DND-41 (cell line): ENCODE measurements at regions not wholly inside any gene's neighbourhood (a gene's known extent, or its start where the extent isn't known, plus 50 kb on each side); places are given as distances from the start of the nearest gene placed in this dataset.

Experiments used
- ATAC-seq: fragments of 200-7000 bp; cut with Tn5 transposase; 3 replicates; pipeline ENCODE4 v1.9.1; 2021; ENCODE audit warnings: low read depth; ENCODE audit not compliant: insufficient read depth
- DNase-seq: peaks from one replicate; pipeline ENCODE4 v3.0.0-alpha.2; 2020
- H2AFZ ChIP-seq: 2 replicates; pipeline ENCODE4 v1.6.0; 2012; ENCODE audit warnings: low read depth, low read length
- H3K27ac ChIP-seq: 2 replicates; pipeline ENCODE4 v1.5.1; 2012; ENCODE audit warnings: low read length, inconsistent platforms
- H3K27me3 ChIP-seq: fragments of 200-600 bp; sonication (generic); 2 replicates; pipeline ENCODE4 v1.6.0; 2012; ENCODE audit warnings: low read length, mild to moderate bottlenecking, inconsistent platforms; ENCODE audit not compliant: insufficient read depth, poor library complexity
- H3K36me3 ChIP-seq: 2 replicates; pipeline ENCODE4 v1.5.1; 2012; ENCODE audit warnings: low read length, inconsistent platforms; ENCODE audit not compliant: insufficient read depth
- H3K4me1 ChIP-seq: 2 replicates; pipeline ENCODE4 v1.5.1; 2012; ENCODE audit warnings: mild to moderate bottlenecking, low read length; ENCODE audit not compliant: insufficient read depth
- H3K4me2 ChIP-seq: 2 replicates; pipeline ENCODE4 v1.6.0; 2012; ENCODE audit warnings: mild to moderate bottlenecking, moderate library complexity, low read length, inconsistent platforms; ENCODE audit not compliant: insufficient read depth
- H3K4me3 ChIP-seq, 2 experiments: fragments of 200-600 bp in 1 of 2; shearing (Covaris generic) in 1 of 2; 2 replicates each; pipeline ENCODE4 v1.5.1; 2012 to 2016; ENCODE audit warnings: inconsistent platforms in 2 of 2, low read length in 2 of 2, mild to moderate bottlenecking in 2 of 2, low read depth in 1 of 2, moderate library complexity in 1 of 2
- H3K79me2 ChIP-seq: 2 replicates; pipeline ENCODE4 v1.6.0; 2012; ENCODE audit warnings: low read length, inconsistent platforms; ENCODE audit not compliant: insufficient read depth
- H3K9ac ChIP-seq: 2 replicates; pipeline ENCODE4 v1.6.0; 2012; ENCODE audit warnings: low read depth, mild to moderate bottlenecking, inconsistent platforms, low read length, moderate library complexity
- H3K9me3 ChIP-seq: 2 replicates; pipeline ENCODE4 v1.5.1; 2012; ENCODE audit warnings: low read length, moderate library complexity, mild to moderate bottlenecking, inconsistent platforms; ENCODE audit not compliant: insufficient read depth, severe bottlenecking
- H4K20me1 ChIP-seq: 2 replicates; pipeline ENCODE4 v1.6.0; 2012; ENCODE audit warnings: low read length; ENCODE audit not compliant: insufficient read depth
- EZH2 ChIP-seq: IDR thresholded peaks from 3 replicates; pipeline ENCODE4 v1.6.1; 2012; ENCODE audit warnings: borderline replicate concordance, low read depth, mild to moderate bottlenecking, moderate library complexity, low read length, inconsistent platforms; ENCODE audit not compliant: severe bottlenecking
- TF ChIP-seq, protein P1 (sequence below): IDR thresholded peaks from 2 replicates; pipeline ENCODE4 v1.5.1; 2012; ENCODE audit warnings: borderline replicate concordance, low read length, moderate library complexity, mild to moderate bottlenecking; ENCODE audit not compliant: poor library complexity, severe bottlenecking; ENCODE audit errors: extremely low read depth

DNA sequence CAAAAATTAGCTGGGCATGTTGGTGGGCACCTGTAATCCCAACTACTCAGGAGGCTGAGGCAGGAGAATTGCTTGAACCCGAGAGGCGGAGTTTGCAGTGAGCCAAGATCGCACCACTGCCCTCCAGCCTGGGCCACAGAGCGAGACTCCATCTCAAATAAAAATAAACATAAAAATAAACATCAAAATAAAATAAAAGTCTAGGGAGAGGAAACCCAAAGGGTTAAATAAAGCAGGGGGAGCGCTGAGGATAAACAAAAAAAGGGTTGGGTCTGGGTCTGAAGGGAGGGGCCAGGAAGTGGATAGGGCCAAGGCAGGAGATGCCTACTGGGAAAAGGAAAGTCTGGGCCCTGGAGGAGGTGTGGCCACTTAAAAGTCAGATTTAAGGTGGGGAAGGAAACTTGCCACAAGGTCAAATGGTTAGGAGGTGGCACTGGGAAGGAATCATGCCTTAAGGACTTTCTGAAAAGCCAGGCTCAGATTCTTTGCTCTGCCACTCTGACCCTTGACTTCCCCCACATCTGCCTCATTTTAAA lies 150.0 kb downstream of the ADSS2 start:
- no peaks in the 10 kb centered on the region for H3K36me3 ChIP-seq
- TF ChIP-seq, protein P1, sequence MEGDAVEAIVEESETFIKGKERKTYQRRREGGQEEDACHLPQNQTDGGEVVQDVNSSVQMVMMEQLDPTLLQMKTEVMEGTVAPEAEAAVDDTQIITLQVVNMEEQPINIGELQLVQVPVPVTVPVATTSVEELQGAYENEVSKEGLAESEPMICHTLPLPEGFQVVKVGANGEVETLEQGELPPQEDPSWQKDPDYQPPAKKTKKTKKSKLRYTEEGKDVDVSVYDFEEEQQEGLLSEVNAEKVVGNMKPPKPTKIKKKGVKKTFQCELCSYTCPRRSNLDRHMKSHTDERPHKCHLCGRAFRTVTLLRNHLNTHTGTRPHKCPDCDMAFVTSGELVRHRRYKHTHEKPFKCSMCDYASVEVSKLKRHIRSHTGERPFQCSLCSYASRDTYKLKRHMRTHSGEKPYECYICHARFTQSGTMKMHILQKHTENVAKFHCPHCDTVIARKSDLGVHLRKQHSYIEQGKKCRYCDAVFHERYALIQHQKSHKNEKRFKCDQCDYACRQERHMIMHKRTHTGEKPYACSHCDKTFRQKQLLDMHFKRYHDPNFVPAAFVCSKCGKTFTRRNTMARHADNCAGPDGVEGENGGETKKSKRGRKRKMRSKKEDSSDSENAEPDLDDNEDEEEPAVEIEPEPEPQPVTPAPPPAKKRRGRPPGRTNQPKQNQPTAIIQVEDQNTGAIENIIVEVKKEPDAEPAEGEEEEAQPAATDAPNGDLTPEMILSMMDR, result no peak
- H3K9me3 ChIP-seq, result peaks cover 5% of the 10 kb centered on the region
- no peaks in the 10 kb centered on the region for H3K27me3 ChIP-seq
- H3K4me1 ChIP-seq, result peaks cover 21% of the 10 kb centered on the region
- H4K20me1 ChIP-seq, result no peaks in the 10 kb centered on the region
- no peak overlapping the region for H3K4me2 ChIP-seq
- DNase-seq (no peak), ATAC-seq (no peak)
- no peak overlapping the region for H3K27ac ChIP-seq
- no peak overlapping the region for H3K4me3 ChIP-seq
- no peaks in the 10 kb centered on the region for H3K79me2 ChIP-seq
- H2AFZ ChIP-seq, result no peak overlapping the region
- H3K9ac ChIP-seq, result no peak overlapping the region

GRCh38 chr1:244302876-244303609 lies 148.7 kb downstream of the ADSS2 start:
- DNase-seq (no peak), ATAC-seq (no peak)
- Histone ChIP-seq H3K27ac (no peak overlapping the region), H4K20me1 (no peaks in the 10 kb centered on the region), H3K9ac (no peak overlapping the region), H3K79me2 (no peaks in the 10 kb centered on the region), H3K36me3 (no peaks in the 10 kb centered on the region), H3K9me3 (peaks cover 10% of the 10 kb centered on the region), H2AFZ (no peak overlapping the region), H3K4me2 (no peak overlapping the region), H3K4me3 (no peak overlapping the region), H3K27me3 (no peaks in the 10 kb centered on the region), H3K4me1 (peaks cover 16% of the 10 kb centered on the region)
- no peak for TF ChIP-seq EZH2
- TF ChIP-seq, protein P1, result no peak

DNA sequence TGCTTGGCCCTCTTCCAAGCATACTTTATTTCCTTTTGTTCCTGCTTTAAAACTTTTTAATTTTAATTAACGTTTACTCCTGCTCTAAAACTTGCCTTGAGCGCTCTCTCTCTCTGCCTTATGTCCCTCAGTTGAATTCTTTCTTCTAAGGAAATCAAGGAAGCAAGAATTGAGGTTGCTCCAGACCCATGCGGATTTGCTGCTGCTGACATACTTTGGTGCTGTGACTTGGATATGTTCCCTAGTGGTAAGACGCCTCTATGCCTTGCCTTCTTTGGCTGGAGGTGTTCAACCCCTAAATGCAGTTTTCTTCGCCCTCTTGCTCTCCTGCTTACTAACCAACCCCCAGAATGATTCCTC lies 148.1 kb downstream of the ADSS2 start:
- peaks cover 15% of the 10 kb centered on the region for H3K4me1 ChIP-seq

More for the DNA sequence above, 148.1 kb downstream of the ADSS2 start:
- Histone ChIP-seq H4K20me1 (no peaks in the 10 kb centered on the region), H3K27ac (no peak overlapping the region), H3K9me3 (peaks cover 10% of the 10 kb centered on the region), H3K36me3 (no peaks in the 10 kb centered on the region), H3K9ac (no peak overlapping the region), H2AFZ (no peak overlapping the region), H3K79me2 (no peaks in the 10 kb centered on the region), H3K27me3 (no peaks in the 10 kb centered on the region), H3K4me3 (no peak overlapping the region), H3K4me2 (no peak overlapping the region)
- TF ChIP-seq, protein P1, result no peak
- no peak for TF ChIP-seq EZH2
- ATAC-seq (no peak), DNase-seq (no peak)
